ENCODE measurements at regions not wholly inside any gene's neighbourhood (a gene's known extent, or its start where the extent isn't known, plus 50 kb on each side); places are given as distances from the start of the nearest gene placed in this dataset.

- Histone ChIP-seq H3K36me3 (ENCODE audit: low read length) (no peaks in the 10 kb centered on the region), H4K20me1 (ENCODE audit: low read depth, low read length) (no peaks in the 10 kb centered on the region), H3K4me2 (ENCODE audit: low read depth, low read length, poor library complexity, severe bottlenecking) (no peak overlapping the region), H2AFZ (ENCODE audit: low read depth, low read length, severe bottlenecking) (no peak overlapping the region), H3K9ac (ENCODE audit: low read length) (no peak overlapping the region), H3K27ac (ENCODE audit: low read depth, low read length) (no peak overlapping the region), H3K79me2 (ENCODE audit: insufficient read depth, low read length) (no peaks in the 10 kb centered on the region), H3K9me3 (ENCODE audit: insufficient read depth, low read length) (no peaks in the 10 kb centered on the region), H3K4me3 (ENCODE audit: insufficient read depth, low read length, poor library complexity, severe bottlenecking) (no peak overlapping the region), H3K27me3 (ENCODE audit: low read length) (no peaks in the 10 kb centered on the region), H3K9me2 (replicated peaks; ENCODE audit: insufficient read depth, low read length) (no peaks in the 10 kb centered on the region), H3F3A (ENCODE audit: insufficient read depth) (no peaks in the 10 kb centered on the region)
- TF ChIP-seq EZH2phosphoT487 (conservative IDR thresholded peaks at IDR 0.05; ENCODE audit: low read length) (no peak), CTCF (IDR thresholded peaks at IDR 0.05; ENCODE audit: insufficient read depth, low read length, poor library complexity, severe bottlenecking) (no peak)
These were observed 95.1 kb upstream of the RFX8 start for GRCh38 chr2:101569886-101570520.

- H3K4me2 ChIP-seq (ENCODE audit: low read depth, low read length, poor library complexity, severe bottlenecking) = no peak overlapping the region
- no peaks in the 10 kb centered on the region for H3K9me3 ChIP-seq (ENCODE audit: insufficient read depth, low read length)
- TF ChIP-seq CTCF (IDR thresholded peaks at IDR 0.05; ENCODE audit: insufficient read depth, low read length, poor library complexity, severe bottlenecking) = no peak
- no peak for TF ChIP-seq EZH2phosphoT487 (conservative IDR thresholded peaks at IDR 0.05; ENCODE audit: low read length)
- no peaks in the 10 kb centered on the region for H3K79me2 ChIP-seq (ENCODE audit: insufficient read depth, low read length)
- H4K20me1 ChIP-seq (ENCODE audit: low read depth, low read length) = no peaks in the 10 kb centered on the region
- H3K9me2 ChIP-seq (replicated peaks; ENCODE audit: insufficient read depth, low read length) = no peaks in the 10 kb centered on the region
- H3K36me3 ChIP-seq (ENCODE audit: low read length) = no peaks in the 10 kb centered on the region
- H3K9ac ChIP-seq (ENCODE audit: low read length) = no peak overlapping the region
- no peaks in the 10 kb centered on the region for H3F3A ChIP-seq (ENCODE audit: insufficient read depth)
- H3K27ac ChIP-seq (ENCODE audit: low read depth, low read length) = no peak overlapping the region
- no peaks in the 10 kb centered on the region for H3K27me3 ChIP-seq (ENCODE audit: low read length)
- no peak overlapping the region for H2AFZ ChIP-seq (ENCODE audit: low read depth, low read length, severe bottlenecking)
- no peak overlapping the region for H3K4me3 ChIP-seq (ENCODE audit: insufficient read depth, low read length, poor library complexity, severe bottlenecking)
These were observed 94.1 kb upstream of the RFX8 start for GRCh38 chr2:101568969-101569368.

- H3K9me3 ChIP-seq (ENCODE audit: insufficient read depth, low read length) = no peaks in the 10 kb centered on the region
- H3K27ac ChIP-seq (ENCODE audit: low read depth, low read length) = no peak overlapping the region
- H3K36me3 ChIP-seq (ENCODE audit: low read length) = no peaks in the 10 kb centered on the region
- H3F3A ChIP-seq (ENCODE audit: insufficient read depth) = no peaks in the 10 kb centered on the region
- no peak overlapping the region for H3K9ac ChIP-seq (ENCODE audit: low read length)
- TF ChIP-seq EZH2phosphoT487 (conservative IDR thresholded peaks at IDR 0.05; ENCODE audit: low read length) = no peak
- no peak for TF ChIP-seq CTCF (IDR thresholded peaks at IDR 0.05; ENCODE audit: insufficient read depth, low read length, poor library complexity, severe bottlenecking)
- no peaks in the 10 kb centered on the region for H3K9me2 ChIP-seq (replicated peaks; ENCODE audit: insufficient read depth, low read length)
- H3K4me2 ChIP-seq (ENCODE audit: low read depth, low read length, poor library complexity, severe bottlenecking) = no peak overlapping the region
- no peaks in the 10 kb centered on the region for H3K27me3 ChIP-seq (ENCODE audit: low read length)
- H2AFZ ChIP-seq (ENCODE audit: low read depth, low read length, severe bottlenecking) = no peak overlapping the region
- no peak overlapping the region for H3K4me3 ChIP-seq (ENCODE audit: insufficient read depth, low read length, poor library complexity, severe bottlenecking)
- no peaks in the 10 kb centered on the region for H4K20me1 ChIP-seq (ENCODE audit: low read depth, low read length)
- no peaks in the 10 kb centered on the region for H3K79me2 ChIP-seq (ENCODE audit: insufficient read depth, low read length)
These were observed 91.8 kb upstream of the RFX8 start for GRCh38 chr2:101566632-101567228.
